Cardiac muscle cell (in vitro differentiated cells and primary cell): ENCODE measurements at regions not wholly inside any gene's neighbourhood (a gene's known extent, or its start where the extent isn't known, plus 50 kb on each side); places are given as distances from the start of the nearest gene placed in this dataset.

Experiments
- DNase-seq, 2 donors: peaks; one replicate each; pipeline versions ENCODE4 v3.0.0 to v3.0.0-alpha.2; 2010 to 2017; ENCODE audit warnings: low read depth in 1 of 2, low spot score in 1 of 2
- H3K27ac ChIP-seq: fragments of 200-600 bp; sonication (generic); 2 replicates; pipeline ENCODE4 v1.5.1; 2016
- H3K27me3 ChIP-seq: fragments of 200-600 bp; sonication (generic); 2 replicates; pipeline ENCODE4 v1.6.0; 2016; ENCODE audit warnings: control low read depth
- H3K36me3 ChIP-seq: fragments of 200-600 bp; sonication (generic); 2 replicates; pipeline ENCODE4 v1.5.1; 2016; ENCODE audit warnings: control low read depth
- H3K4me1 ChIP-seq: fragments of 200-600 bp; sonication (generic); 2 replicates; pipeline ENCODE4 v1.8.1; 2017; ENCODE audit warnings: low read depth, mild to moderate bottlenecking, mixed run types
- H3K4me3 ChIP-seq: fragments of 200-600 bp; sonication (generic); 2 replicates; pipeline ENCODE4 v1.5.1; 2016; ENCODE audit warnings: mild to moderate bottlenecking
- H3K9me3 ChIP-seq: fragments of 200-600 bp; sonication (generic); 2 replicates; pipeline ENCODE4 v1.5.1; 2017; ENCODE audit warnings: low read depth, mild to moderate bottlenecking, control low read depth
- TF ChIP-seq, protein P1 (sequence below): IDR thresholded peaks from 2 replicates; pipeline ENCODE4 v1.5.1; 2012; ENCODE audit warnings: low read depth, mild to moderate bottlenecking, low read length

DNA sequence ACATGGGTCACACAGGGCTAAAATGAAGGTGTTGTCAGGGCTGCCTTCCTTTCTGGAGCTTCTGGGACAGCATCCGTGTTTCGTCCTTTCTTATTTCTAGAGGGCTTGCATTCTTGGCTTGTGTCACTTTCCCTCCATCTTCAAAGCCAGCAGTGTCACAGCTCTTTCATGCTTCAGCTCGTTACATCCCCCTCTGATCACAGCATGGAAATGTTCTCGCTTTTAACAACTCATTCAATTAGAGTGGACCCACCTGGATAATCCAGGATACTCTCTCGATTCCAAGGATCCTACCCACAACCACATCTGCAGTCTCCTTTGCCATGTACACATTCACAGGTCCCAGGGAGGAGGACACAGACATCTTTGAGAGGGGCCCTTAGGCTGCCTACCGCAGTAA, 316.2 kb upstream of the FIGN start:
- Histone ChIP-seq H3K27me3 (no peaks in the 10 kb centered on the region), H3K36me3 (no peaks in the 10 kb centered on the region), H3K4me3 (no peak overlapping the region), H3K9me3 (no peaks in the 10 kb centered on the region), H3K27ac (no peak overlapping the region), H3K4me1 (peaks cover 4% of the 10 kb centered on the region)
- TF ChIP-seq, protein P1, sequence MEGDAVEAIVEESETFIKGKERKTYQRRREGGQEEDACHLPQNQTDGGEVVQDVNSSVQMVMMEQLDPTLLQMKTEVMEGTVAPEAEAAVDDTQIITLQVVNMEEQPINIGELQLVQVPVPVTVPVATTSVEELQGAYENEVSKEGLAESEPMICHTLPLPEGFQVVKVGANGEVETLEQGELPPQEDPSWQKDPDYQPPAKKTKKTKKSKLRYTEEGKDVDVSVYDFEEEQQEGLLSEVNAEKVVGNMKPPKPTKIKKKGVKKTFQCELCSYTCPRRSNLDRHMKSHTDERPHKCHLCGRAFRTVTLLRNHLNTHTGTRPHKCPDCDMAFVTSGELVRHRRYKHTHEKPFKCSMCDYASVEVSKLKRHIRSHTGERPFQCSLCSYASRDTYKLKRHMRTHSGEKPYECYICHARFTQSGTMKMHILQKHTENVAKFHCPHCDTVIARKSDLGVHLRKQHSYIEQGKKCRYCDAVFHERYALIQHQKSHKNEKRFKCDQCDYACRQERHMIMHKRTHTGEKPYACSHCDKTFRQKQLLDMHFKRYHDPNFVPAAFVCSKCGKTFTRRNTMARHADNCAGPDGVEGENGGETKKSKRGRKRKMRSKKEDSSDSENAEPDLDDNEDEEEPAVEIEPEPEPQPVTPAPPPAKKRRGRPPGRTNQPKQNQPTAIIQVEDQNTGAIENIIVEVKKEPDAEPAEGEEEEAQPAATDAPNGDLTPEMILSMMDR = no peak
- DNase-seq = no peak

DNA sequence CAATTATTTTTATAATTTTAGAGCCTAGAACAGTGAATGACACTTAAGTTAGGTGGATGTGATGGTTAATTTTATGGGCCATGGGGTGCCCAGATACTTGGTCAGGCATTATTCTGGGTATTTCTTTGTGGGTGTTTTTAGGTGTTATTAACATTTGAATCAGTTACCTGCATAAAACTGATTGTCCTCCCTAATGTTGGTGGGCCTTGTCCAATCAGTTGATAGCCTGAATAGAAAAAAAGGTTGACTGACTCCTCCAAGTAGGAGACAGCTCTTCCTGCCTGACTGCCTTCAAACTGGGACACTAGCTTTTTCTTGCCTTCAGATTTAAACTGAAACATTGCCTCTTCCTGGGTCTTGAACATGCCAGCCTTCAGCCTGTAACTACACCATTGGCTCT, 312.9 kb upstream of the FIGN start:
- H3K4me3 ChIP-seq = no peak overlapping the region
- TF ChIP-seq, protein P1 = no peak
- no peaks in the 10 kb centered on the region for H3K9me3 ChIP-seq
- no peak for DNase-seq
- no peaks in the 10 kb centered on the region for H3K36me3 ChIP-seq
- H3K4me1 ChIP-seq = no peaks in the 10 kb centered on the region
- no peaks in the 10 kb centered on the region for H3K27me3 ChIP-seq
- no peak overlapping the region for H3K27ac ChIP-seq

DNA sequence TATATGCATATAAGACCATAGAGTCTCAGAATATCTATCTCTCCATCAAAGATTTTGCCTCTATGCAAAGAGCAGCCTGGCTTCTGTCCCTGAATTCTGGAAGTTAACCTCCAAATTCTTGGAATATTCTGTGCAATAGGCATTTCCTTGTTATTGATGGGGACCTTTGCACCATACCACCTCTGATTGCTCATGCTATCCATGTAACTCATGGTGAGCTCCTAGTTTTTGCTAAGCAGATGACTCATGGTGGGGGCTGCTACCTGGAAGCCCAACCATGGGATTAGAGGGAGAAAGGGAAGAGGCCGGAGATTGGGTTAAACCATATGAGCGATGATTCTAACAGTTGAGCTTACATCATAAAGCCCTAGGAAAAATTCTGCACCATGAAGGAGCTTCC, 310.2 kb upstream of the FIGN start:
- no peak for DNase-seq
- no peak overlapping the region for H3K27ac ChIP-seq
- H3K36me3 ChIP-seq = no peaks in the 10 kb centered on the region
- no peaks in the 10 kb centered on the region for H3K4me1 ChIP-seq
- TF ChIP-seq, protein P1 = no peak
- H3K27me3 ChIP-seq = no peaks in the 10 kb centered on the region
- no peaks in the 10 kb centered on the region for H3K9me3 ChIP-seq
- no peak overlapping the region for H3K4me3 ChIP-seq

DNA sequence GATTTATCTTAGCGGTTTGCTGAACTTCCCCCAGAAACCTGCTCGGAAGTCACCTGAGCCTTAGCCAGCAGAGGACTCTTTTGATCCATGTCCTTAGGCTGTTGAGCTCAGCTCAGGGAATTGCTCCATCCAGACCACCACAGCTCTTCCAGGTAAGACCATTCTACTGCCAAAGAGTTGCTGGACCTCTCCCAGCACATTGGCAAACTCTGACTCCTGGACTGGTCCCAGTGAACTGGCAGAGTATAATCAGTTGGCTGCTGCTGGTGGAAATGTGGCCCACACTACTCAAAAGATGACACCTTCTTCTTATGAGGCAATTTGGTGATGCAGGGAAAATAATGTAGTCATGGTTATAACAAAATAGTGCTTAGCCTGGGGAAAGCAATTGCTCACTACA, 308.8 kb upstream of the FIGN start:
- TF ChIP-seq, protein P1 = no peak
- no peaks in the 10 kb centered on the region for H3K9me3 ChIP-seq
- DNase-seq = peak in 1 of 2 donors; percentile 16
- no peaks in the 10 kb centered on the region for H3K36me3 ChIP-seq
- H3K4me1 ChIP-seq = no peaks in the 10 kb centered on the region
- no peak overlapping the region for H3K27ac ChIP-seq
- H3K27me3 ChIP-seq = no peaks in the 10 kb centered on the region
- H3K4me3 ChIP-seq = no peak overlapping the region

DNA sequence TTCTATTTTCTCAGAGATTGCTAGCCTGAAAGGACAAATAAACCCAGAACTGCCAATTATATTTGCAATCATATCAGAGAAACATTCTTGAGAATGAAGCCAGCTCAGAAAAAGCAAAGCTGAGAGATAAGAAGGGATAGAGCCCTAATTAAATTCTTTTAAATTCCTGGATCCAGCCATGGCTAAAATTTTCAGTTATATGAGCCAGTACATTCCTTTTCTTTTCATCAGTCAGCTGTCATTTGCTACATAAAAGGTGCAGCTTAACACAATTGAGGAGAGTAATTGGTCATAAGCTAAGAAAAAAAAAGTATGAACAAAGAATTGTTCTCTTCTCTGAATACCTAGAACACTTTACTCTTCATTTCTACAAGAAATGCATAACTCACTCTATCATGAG, 303.5 kb upstream of the FIGN start:
- no peak overlapping the region for H3K27ac ChIP-seq
- TF ChIP-seq, protein P1 = no peak
- DNase-seq = no peak

DNA sequence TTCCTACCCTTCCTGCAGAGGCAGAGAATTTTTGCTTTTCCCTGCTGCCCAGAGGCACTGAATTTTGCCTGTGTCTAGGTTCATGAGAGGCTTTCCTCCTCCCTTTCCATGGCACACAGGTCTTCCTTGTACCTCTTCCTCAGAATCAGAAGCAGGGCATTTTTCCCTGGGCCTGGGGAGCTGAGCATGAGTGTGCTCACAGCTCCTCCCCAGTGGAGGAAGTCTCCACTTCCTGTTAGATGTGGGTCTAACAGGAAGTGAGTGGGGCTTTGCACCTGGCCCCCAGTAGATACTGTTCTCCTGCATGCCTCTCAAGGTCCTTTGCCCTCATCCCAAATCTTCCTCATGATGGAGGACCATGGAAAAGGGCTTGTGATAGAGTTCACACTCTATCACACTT, 297.2 kb upstream of the FIGN start:
- no peak for DNase-seq
- TF ChIP-seq, protein P1 = no peak
- H3K27me3 ChIP-seq = no peaks in the 10 kb centered on the region

More for the DNA sequence above, 303.5 kb upstream of the FIGN start:
- H3K27me3 ChIP-seq = no peaks in the 10 kb centered on the region
- no peak overlapping the region for H3K4me3 ChIP-seq
- H3K9me3 ChIP-seq = no peaks in the 10 kb centered on the region
- no peaks in the 10 kb centered on the region for H3K36me3 ChIP-seq
- H3K4me1 ChIP-seq = no peaks in the 10 kb centered on the region

More for the DNA sequence above, 297.2 kb upstream of the FIGN start:
- no peaks in the 10 kb centered on the region for H3K4me1 ChIP-seq
- H3K36me3 ChIP-seq = no peaks in the 10 kb centered on the region
- H3K9me3 ChIP-seq = no peaks in the 10 kb centered on the region
- H3K27ac ChIP-seq = no peak overlapping the region
- no peak overlapping the region for H3K4me3 ChIP-seq
